GM18858 (cell line): ENCODE measurements at regions not wholly inside any gene's neighbourhood (a gene's known extent, or its start where the extent isn't known, plus 50 kb on each side); places are given as distances from the start of the nearest gene placed in this dataset.
"Not testable (repeated sequence)": the region's sequence is repeated elsewhere in the genome, so short reads cannot be mapped to it uniquely, and the experiment has no call there.

Experiments used
- ATAC-seq: cut with Tn5 transposase; IDR thresholded peaks from one replicate; pipeline ENCODE4 v1.9.1; 2021; ENCODE audit not compliant: unreplicated experiment

DNA sequence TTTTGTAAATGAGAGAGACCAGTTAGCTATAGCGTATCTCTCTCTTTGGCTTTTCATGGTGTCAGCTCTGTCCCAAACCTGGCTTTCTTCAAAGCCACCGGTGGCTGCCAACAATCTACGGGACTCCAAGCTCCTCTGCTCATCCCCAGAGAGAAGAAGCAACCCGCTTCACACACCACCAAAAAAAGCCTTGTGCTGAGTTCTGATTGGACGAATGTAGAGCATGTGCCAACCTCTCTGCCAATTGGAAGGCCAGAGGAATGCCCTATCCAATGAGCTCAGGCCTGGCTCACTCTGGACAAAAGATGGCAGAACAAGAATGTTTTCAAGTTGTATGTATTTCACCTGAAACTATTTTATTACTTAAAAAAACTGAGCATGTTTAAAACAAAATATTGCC, 202.4 kb downstream of the C16orf95 start:
- ATAC-seq, result no peak

DNA sequence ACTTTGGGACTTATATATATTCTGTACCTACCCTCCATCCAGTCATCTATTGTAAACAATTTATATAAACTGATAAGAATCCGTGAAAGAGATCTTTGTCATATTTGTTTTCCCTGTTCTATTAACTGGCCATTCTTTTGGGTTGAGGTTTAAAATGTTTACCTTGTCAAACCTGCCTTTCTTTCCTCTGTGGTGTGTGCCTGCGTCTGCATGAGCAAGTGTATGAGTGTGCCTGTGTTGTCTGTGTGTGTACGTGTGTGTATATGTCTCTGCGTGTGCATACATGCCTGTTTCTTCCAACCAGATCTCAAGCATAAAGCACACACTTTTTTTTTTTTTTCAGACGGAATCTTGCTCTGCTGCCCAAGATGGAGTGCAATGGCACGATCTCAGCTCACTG, 201.5 kb downstream of the C16orf95 start:
- ATAC-seq, result no peak

DNA sequence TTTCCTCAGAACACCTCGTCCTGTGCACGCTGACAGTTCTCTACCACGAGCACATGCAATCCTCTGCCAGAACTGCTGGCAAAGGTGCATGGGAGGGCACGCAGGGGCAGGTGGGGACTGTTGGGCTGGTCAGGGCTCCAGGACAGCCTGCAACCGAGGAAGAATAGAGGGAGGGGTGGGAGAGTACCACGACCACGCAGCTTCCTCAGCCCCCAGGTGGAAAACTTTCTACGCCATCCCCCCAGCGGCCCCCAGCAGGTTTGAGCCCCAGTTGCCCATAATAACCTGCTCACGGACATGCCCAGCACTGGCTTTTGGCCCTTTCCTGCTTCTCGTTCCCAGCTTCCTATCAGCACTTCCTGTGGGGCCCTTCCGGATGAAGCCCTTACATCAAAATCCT, 199.3 kb downstream of the C16orf95 start:
- ATAC-seq, result no peak

DNA sequence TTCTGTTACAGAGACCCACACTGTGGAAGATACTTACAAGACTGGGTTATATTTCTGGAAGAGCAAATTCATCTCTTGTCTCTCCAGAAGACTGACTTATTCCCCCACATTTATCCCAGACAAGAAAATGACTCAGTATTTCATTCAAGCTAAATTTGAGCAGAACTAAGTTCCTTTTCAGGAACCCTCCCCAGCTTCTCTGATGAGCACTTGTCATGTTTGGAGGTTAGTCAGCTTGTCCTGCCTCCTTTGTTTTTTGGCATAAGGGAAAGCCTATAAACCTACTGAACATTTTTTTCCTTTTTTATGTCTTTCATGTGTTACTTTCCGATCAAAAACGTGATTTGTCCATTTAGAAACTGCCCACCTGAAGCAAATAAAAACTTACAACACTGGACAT, 198.0 kb downstream of the C16orf95 start:
- no peak for ATAC-seq

DNA sequence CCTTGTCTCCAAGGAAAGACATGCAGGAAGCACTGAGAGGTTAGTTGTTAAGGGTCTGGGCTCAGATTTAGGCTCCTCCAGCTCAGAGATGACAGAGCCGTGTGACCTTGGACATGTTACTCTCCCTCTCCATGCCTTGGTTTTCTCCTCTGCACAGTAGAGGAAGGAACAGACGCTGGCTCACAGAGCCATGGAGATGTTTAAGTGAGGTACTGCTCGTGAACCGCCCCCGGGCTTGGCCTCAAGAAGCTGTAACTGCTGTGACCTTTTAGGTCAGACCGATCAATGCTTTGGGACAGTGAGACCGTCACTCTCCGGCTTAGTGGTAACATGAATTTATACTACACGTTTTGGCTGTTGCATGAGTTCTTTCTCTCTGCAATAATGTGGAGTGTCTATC, 197.4 kb downstream of the C16orf95 start:
- ATAC-seq, result no peak

DNA sequence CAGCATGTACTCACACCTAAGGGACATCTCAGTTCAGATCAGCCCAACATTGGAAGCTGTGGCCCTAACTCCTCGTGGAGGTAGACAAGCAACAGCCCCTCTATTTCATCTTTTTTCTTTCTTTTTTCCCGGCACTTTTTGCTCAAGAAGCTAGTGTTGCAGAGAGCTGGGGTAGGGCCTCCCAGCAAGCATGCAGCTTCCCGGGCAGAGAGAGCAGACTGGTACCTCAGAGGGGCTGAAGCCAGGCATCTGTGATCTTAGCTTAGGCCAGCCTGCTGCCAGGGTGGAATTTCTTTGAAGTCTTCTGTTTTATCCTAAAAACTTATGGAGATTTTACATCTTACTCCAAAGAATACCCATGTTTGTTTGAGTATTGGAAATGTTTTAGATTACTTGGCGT, 195.4 kb downstream of the C16orf95 start:
- ATAC-seq, result no peak

DNA sequence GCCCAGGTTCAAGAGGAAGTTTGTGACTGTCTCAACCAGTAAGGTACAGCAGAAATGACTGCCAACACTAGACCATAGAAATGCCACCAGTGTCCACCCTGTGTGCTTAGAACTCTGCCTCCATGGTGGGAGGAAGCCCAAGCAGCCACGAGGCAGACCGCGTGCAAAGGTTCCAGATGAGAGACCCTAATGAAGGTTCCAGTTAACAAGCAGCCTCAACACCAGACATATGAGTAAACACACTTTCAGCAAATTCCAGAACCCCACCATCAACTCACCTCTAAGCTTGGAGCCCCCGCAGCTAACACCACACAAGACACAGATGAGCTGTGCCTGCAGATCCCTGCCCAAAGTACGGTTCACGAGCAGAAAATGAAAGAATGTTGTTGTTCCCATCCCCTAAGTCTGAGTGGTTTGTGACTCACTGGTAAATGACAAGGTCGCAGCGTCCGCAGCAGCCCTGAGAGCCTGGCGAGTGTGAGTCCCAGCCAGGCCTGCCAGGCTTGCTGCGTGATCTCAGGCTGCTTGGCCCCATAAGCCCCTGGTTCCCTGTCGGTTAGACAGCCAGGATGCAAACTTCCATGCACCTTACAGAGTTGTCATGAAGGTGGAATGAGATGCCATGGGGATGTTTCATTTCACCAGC, 193.7 kb downstream of the C16orf95 start:
- ATAC-seq, result no peak

DNA sequence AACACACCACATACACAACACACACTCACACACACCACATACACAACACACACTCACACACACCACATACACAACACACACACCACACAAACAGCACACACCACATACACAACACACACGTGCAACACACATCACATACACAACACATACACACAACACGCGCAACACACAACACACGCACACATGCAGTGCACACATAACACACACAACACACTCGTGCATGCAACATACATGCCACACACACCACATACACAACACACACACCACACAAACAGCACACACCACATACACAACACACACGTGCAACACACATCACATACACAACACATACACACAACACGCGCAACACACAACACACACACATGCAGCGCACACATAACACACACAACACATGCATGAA, 192.8 kb downstream of the C16orf95 start:
- not testable (repeated sequence) for ATAC-seq

DNA sequence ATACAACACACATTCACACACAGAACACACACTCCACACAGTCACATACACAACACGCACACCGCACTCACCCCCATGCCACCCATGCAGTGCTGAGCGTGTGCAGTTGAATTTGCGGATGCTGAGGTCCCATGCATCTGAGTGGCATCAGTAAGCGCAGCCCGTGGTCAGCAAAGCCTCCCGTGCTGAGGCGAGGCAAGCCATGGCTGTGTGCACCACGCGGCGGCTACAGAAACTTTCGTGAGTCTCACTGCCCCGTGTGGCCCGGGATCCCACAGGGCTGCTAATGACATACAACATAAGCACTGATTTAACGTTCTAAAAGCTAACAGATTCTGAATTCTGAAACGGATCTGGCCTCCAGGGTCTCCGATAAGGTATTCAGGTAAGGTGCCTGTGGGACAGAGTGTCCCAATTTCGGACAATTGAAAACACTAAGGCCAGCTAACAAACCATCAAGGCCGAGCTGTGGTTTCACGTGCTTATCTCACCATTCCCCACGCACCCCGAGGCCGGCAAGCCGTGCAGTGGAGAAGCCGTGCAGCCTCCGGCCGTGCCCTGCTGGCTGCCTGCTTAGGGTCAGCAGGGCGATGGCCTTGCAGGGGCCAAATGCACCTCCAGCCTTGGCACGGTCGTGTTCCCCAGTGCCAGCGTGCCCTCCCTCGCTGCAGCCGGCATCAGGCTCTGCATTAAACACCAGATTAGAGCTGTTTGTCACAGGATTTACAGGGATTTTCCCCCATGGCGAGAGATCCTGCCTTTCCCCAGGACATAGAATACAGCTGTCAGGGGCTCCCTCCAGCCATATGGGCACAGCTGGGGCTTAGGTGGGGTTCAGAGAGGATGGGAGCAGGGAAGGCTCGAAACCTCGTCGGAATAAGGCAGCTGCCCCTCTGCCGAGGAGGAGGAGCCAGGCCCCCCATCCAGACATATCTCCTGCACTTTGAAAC, 191.7 kb downstream of the C16orf95 start:
- ATAC-seq, result no peak

DNA sequence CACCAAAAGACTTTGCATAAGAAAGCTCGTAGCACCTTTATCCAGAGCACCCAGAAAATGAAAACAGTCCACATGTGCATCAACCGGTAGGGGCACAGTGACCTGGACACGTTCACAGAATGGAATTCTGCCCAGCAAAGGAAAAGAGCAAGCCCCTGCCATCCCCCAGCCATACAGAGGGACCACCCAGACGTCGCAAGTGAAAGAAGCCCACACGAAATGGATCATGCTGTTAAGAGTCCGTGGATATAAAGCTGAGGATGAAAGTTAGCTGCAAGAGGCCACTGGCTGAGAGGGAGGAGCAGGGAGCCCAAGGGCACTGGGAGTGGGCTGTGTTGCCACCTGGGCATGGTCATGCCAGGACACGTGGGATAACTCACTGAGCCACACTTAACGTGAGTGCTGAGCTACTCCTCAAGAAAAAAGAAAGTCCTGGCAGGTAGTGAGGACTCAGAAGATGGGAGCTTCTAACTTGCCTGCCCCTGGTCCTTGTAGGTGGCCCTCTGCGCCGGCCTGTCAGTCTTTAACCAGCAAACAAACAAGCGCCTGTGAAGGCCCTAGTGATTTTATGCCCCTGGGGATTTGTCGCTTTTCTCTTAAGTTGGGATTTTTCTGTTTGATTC, 190.7 kb downstream of the C16orf95 start:
- no peak for ATAC-seq

DNA sequence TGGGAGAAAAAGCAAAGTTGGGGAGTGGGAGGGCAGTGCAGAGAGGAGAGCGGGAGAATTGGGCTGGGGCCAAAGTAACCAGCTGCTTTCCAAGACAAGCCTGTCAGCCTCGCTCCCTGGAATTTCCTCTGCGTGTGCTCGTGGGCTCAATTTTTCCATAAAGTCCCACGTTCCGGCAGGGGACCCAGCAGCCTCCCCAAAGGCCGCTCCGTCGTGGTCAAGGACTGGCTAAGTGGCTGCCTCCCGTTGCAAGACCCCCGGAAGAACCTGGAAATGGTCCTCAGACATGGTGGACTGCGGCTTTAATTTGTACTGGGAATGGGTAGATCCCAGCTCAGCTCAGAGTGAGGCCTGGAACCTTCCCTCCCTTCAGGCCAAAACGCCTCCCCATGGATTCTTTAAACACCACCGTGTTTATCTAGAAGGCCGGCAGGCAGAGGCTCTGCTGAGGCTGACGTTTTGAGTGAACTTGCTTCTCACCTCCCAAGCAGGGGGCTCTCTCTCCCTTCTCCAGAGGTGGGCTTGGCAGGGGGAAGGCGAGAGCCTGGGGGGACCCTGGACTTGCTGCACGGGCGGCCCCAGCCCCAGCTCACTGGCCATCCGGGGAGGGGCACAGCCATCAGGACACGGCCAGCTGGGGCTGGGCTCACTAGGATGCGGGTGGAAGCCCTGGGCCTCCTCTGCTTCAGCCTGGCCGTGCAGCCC, 190.0 kb downstream of the C16orf95 start:
- no peak for ATAC-seq

DNA sequence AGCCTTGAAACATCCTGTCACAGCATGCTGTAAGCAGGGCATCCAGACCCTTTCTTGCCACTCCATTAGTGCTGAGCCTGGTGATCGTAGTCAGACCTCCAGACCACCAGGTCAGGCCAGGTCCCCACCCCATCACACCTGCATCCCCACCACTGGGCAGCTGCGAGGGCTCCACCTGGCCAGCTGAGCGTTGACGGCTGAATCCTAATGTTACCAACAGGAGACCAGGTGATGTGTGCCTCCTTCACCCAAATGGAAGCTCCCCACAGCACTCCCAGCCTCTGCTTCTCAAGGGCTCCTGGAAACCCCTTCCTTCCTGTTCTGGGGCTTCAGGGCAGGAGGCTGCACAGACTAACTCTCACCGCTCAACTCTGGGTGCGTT, 189.4 kb downstream of the C16orf95 start:
- ATAC-seq, result no peak

DNA sequence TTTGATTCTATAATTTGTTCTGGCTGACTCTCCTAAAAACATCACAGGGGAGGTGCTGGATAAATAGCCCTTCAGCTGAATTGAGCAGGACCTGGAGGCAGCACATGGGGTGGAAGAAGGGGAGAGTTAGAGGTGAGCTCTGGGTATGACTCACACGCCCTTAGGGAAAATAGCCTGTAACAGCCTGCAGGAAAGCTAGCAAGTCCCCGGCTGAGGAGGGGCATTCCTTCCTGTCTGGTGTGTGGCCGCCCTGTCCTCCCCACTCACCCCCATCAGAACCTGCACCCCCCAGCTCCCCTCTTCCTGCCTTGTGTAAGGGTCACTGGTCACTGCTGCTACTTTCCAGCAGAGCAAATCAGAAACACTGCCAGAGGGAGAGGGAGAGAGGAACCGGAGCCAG, 187.4 kb downstream of the C16orf95 start:
- ATAC-seq, result no peak

DNA sequence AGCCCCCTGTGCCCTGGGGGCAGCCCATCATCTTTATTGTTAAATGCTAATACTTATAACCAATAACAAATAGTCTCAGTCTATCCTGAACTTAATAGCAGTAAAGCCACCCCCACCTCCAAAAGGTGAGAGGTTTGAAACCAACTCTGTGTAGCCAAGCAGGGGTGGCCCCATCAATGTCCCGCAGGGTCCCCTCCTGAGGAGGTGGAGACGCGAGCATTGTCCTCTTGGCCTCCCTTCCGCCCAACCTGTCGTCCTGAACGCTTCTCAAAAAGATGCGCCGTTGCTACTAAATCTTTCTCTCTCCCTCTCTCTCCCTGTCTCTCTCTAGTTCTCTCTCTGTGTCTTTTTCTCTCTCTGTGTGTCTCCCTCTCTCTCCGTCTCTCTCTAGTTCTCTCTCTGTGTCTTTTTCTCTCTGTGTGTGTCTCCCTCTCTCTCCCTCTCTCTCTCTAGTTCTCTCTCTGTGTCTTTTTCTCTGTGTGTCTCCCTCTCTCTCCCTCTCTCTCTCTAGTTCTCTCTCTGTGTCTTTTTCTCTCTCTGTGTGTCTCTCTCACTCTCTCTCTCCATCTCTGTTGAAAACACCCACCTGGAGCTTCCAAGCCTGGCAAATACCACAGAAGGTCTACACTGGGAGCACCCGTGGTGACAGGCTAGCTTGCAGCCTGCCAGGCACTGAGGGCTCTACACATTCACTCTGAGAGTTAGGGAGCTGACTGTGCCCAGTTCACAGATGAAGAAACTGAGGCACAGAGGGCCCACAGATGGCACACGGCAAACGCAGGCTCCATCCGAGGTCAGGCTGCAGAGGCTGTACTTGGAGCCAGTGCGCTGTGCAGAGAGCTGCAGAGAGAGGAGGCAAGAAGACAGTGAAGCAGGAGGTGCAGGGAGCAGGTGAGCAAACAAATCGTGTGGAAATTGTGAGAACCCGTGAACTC, 185.9 kb downstream of the C16orf95 start:
- ATAC-seq, result no peak

DNA sequence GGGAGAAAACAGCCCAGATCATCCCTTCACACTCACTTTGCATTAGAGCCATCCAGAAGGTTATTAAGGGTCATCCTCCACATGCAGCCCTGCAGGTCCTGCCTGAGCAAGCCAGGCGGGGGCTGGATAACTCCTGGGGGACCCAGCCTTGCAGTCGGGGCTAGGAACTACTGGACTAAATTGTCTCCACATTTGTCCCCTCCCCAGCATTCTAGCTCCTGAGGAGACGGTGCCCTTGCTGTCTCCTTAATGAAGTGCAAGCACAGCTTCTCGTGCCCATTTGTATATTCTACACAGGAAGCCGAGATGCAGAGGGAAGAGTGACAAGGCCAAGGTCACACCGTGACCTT, 185.2 kb downstream of the C16orf95 start:
- ATAC-seq, result no peak

DNA sequence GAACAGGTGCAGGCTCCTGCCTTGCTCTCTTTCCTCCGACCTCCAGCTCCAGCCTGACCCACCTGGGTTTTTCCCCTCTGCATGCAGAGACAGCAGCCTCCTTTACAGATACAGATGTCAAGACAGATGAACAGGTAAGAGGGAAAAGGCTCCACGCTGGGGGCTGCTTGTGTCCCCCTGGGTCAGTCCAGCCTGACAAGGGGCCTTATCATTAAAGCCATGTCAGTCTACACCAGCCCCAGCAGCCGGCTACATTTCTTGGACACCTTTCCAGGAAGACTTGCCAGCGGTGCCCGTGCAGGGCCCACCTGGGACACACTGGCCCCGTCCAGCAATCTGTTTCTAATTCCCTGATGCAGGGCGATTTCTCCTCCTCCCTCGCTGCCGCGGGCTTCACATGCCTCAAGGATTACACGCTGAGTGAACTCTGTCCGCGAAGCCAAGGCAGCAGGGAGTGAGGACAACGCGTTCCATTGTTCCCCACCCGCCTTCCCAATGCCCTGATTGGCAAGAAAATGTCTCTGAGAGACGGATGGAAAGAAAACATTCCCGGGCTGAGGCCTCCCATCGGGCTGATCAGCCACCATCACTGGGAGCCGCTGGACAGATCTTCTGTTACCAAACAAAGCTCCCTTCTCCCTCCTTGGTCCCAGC, 184.7 kb downstream of the C16orf95 start:
- no peak for ATAC-seq

DNA sequence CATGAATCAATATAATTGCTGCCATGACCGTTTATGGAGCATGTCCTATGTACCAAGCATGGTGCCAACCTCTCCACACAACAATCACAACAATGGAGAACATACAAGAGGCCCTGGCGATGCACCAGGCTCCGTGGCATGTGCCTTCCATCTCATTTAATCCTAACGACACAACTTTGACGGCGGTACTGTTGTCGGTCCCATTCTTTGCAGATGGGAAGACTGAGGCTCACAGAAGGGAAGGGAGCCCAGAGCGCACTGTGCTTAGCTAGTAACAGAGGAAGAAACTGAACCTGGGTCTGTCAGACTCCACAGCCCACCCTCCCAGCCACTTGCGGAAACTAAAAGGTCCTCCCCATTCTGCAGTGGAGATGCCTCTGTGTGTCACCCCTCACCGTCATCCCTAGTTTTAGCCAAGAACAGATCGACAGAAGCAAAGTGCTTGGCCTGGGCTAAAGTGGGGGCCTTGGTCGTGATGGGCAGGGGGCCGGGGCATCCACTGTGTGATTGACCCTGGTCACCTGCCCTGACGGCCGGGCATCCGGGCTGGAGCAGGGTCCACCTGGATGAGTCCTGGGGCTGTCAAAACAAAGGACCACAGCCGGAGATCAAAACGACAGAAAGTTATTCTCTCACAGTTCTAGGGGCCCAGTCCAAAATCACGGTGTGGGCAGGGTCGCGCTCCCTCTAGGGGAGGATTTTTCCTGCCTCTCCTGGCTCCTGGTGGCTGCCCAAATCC, 183.9 kb downstream of the C16orf95 start:
- no peak for ATAC-seq

DNA sequence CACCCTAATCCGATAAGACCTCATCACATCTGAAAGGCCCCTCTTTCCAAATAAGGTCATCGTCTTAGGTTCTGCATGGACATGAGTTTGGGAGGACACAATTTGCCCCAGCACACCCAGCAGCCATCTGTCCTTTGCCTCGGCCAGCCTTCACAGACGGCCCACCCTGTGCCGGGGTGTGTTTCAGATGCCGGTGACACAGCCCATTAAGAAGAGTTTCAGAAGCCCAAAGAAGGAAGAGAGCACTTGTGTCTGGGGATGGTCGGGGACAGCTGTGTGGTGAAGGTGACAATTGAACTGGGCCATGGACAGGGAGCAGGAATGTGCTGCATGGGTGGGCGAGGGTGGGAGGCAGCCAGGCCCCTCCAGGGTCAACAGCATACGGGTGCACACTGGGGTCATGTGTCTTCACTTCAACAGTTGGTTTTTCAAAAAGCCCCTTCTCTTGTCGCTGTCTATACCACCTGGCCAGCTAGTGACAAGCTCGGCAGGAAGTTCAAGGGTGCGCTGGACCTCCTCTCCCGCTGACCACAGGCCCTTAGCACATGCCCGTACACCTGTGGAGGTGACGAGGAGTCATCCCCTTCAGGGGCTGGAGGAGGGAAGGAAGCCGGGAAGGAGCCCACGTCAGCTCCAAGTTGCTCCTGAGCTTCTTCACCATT, 183.1 kb downstream of the C16orf95 start:
- ATAC-seq, result no peak

DNA sequence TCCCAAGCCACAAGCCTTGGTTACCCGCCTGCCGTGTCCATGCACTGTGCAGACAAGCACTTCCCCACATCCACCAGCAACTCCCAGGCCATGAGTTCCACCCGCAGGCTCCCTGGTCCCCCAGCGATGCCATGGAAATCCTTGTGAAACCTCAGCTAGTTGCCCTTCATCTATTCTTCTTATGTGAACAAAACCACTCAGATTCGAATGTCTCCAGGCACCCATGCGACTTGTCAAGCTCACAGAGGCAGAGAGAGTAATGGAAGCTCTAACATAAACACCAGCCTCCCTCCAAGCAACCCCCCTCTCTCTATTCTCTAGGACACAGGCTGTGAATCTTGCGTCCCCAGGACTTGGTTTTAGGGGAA, 182.6 kb downstream of the C16orf95 start:
- no peak for ATAC-seq
